PC-9 (cell line): ENCODE measurements at regions not wholly inside any gene's neighbourhood (a gene's known extent, or its start where the extent isn't known, plus 50 kb on each side); places are given as distances from the start of the nearest gene placed in this dataset.

Source experiments
- BruUV-seq: library from RNA; stranded (reverse); fragments of 400-500 nt; replicated peaks from 2 replicates; lab custom pipeline; 2021; lab: Mats Ljungman, UMichigan
- CTCF ChIA-PET: fragments of 300-600 bp; sonication (Branson Sonifier 250); formaldehyde crosslinking; loops from one replicate; lab custom pipeline; 2022; ENCODE audit warnings: antibody characterized with exemption; lab: Charles Lee
- POLR2A ChIA-PET: fragments of 300-600 bp; sonication (Branson Sonifier 250); formaldehyde crosslinking; loops from one replicate; lab custom pipeline; 2022; ENCODE audit warnings: antibody characterized with exemption; ENCODE audit not compliant: unreplicated experiment; lab: Charles Lee
- DNase-seq, 2 experiments: peaks; one replicate each; pipeline versions ENCODE4 v3.0.0 to v3.0.0-alpha.2; 2015 to 2022; ENCODE audit warnings: mixed read lengths in 1 of 2
- H2AFZ ChIP-seq: fragments of 200-600 bp; sonication (generic); 2 replicates; pipeline ENCODE4 v1.8.1; 2017; ENCODE audit warnings: antibody characterized with exemption
- H3F3A ChIP-seq: fragments of 200-600 bp; sonication (generic); 2 replicates; pipeline ENCODE4 v1.8.1; 2017; ENCODE audit warnings: antibody characterized with exemption, mild to moderate bottlenecking, low read depth; ENCODE audit not compliant: insufficient read depth
- H3K27ac ChIP-seq: fragments of 200-600 bp; sonication (generic); 2 replicates; pipeline ENCODE4 v1.6.1; 2016; ENCODE audit warnings: mixed run types
- H3K27me3 ChIP-seq: fragments of 200-600 bp; sonication (generic); 2 replicates; pipeline ENCODE4 v1.6.1; 2016; ENCODE audit warnings: low read depth, mixed run types; ENCODE audit not compliant: insufficient read depth
- H3K36me3 ChIP-seq: fragments of 200-600 bp; sonication (generic); 2 replicates; pipeline ENCODE4 v1.6.1; 2016; ENCODE audit warnings: low read depth, mixed run types
- H3K4me1 ChIP-seq: fragments of 200-600 bp; sonication (generic); replicated peaks from 2 replicates; pipeline ENCODE4 v1.6.1; 2016; ENCODE audit warnings: mixed run types; ENCODE audit not compliant: insufficient read depth
- H3K4me2 ChIP-seq: fragments of 200-600 bp; sonication (generic); 2 replicates; pipeline ENCODE4 v1.6.1; 2017; ENCODE audit warnings: mixed run types
- H3K4me3 ChIP-seq: fragments of 200-600 bp; sonication (generic); 2 replicates; pipeline ENCODE4 v1.6.1; 2016; ENCODE audit warnings: mixed run types
- H3K79me2 ChIP-seq: fragments of 200-600 bp; sonication (generic); 2 replicates; pipeline ENCODE4 v1.6.1; 2017; ENCODE audit warnings: low read depth, mixed run types
- H3K9me2 ChIP-seq: fragments of 200-600 bp; sonication (generic); 2 replicates; pipeline ENCODE4 v1.8.1; 2017; ENCODE audit warnings: mild to moderate bottlenecking; ENCODE audit not compliant: insufficient read depth
- H3K9me3 ChIP-seq: fragments of 200-600 bp; sonication (generic); 2 replicates; pipeline ENCODE4 v1.8.1; 2016; ENCODE audit warnings: low read depth; ENCODE audit not compliant: insufficient read depth
- H4K20me1 ChIP-seq: fragments of 200-600 bp; sonication (generic); 2 replicates; pipeline ENCODE4 v1.8.1; 2017; ENCODE audit not compliant: insufficient read depth
- CTCF ChIP-seq: fragments of 200-600 bp; sonication (generic); conservative IDR thresholded peaks from 2 replicates; pipeline ENCODE4 v1.6.1; 2017; ENCODE audit warnings: mixed run types, antibody characterized with exemption, mild to moderate bottlenecking, moderate library complexity
- EZH2 ChIP-seq: fragments of 200-600 bp; sonication (generic); IDR thresholded peaks from 2 replicates; pipeline ENCODE4 v1.8.0; 2017; ENCODE audit warnings: antibody characterized with exemption, low read depth
- intact Hi-C: fragments of 100-400 bp; cut with micrococcal nuclease; formaldehyde crosslinking; loops from one replicate; pipeline ENCODE4 v1.10.0; 2022; ENCODE audit not compliant: unreplicated experiment

GRCh38 chr6:103273048-103273447 lies 1586.7 kb downstream of the HACE1 start:
- Histone ChIP-seq H3F3A (no peaks in the 10 kb centered on the region), H3K4me2 (no peak overlapping the region), H2AFZ (no peak overlapping the region), H3K27me3 (no peaks in the 10 kb centered on the region), H3K9me3 (0 out of 2 replicates have a peak, but pooled peaks cover 4% of the 10 kb centered on the region), H3K9me2 (no peaks in the 10 kb centered on the region; the same call in 1 of the 2 replicates), H3K27ac (no peak overlapping the region), H3K4me1 (no peaks in the 10 kb centered on the region), H3K4me3 (no peak overlapping the region), H4K20me1 (no peaks in the 10 kb centered on the region; the same call in 1 of the 2 replicates), H3K79me2 (no peaks in the 10 kb centered on the region), H3K36me3 (no peaks in the 10 kb centered on the region)
- TF ChIP-seq EZH2 = no peak
- TF ChIP-seq CTCF = peak; percentile 52
- BruUV-seq = no TSS peak
- no peak for DNase-seq
- intact Hi-C loops = no loop called here
- CTCF ChIA-PET = no interaction called here
- POLR2A ChIA-PET = no interaction called here

- Histone ChIP-seq H3K4me1 (no peaks in the 10 kb centered on the region), H3F3A (no peaks in the 10 kb centered on the region), H3K4me2 (no peak overlapping the region), H3K9me3 (no peaks in the 10 kb centered on the region), H3K9me2 (no peaks in the 10 kb centered on the region), H3K36me3 (no peaks in the 10 kb centered on the region), H3K27me3 (no peaks in the 10 kb centered on the region), H3K4me3 (no peak overlapping the region), H3K79me2 (no peaks in the 10 kb centered on the region), H3K27ac (no peak overlapping the region), H4K20me1 (no peaks in the 10 kb centered on the region; the same call in 1 of the 2 replicates), H2AFZ (no peak overlapping the region)
- ChIA-PET CTCF (no interaction called here), POLR2A (no interaction called here)
- BruUV-seq = no TSS peak
- intact Hi-C loops = no loop called here
- DNase-seq = no peak
- no peak for TF ChIP-seq CTCF
- no peak for TF ChIP-seq EZH2
Measured at GRCh38 chr6:103269581-103269980, 1590.1 kb downstream of the HACE1 start.

DNA sequence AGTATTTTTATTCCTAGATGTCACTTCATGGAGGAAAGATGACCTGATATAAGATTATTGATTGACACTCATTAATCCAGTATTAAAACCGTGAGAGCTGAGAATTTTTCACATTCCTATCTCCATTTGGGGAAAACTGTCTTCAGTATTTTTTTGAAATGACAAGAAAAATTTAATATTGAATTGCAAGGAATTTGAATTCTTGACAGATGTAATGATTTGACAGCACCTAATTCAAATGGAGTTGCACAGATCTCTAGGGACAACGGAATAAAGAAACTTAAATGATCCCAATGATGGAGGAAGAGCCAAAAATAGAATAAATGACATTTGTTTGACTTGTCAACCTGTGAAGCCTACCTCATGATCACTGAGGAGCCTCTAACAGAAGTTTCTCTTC lies 1591.4 kb downstream of the HACE1 start:
- no peak overlapping the region for H2AFZ ChIP-seq
- H3K27ac ChIP-seq = no peak overlapping the region
- TF ChIP-seq EZH2 (no peak), CTCF (no peak)
- no peaks in the 10 kb centered on the region for H3K9me2 ChIP-seq
- no peak overlapping the region for H3K4me2 ChIP-seq
- H3K36me3 ChIP-seq = no peaks in the 10 kb centered on the region
- H3K4me1 ChIP-seq = no peaks in the 10 kb centered on the region
- no peaks in the 10 kb centered on the region for H3F3A ChIP-seq
- H3K79me2 ChIP-seq = no peaks in the 10 kb centered on the region
- DNase-seq = no peak
- H3K9me3 ChIP-seq = no peaks in the 10 kb centered on the region
- no peaks in the 10 kb centered on the region; the same call in 1 of the 2 replicates for H4K20me1 ChIP-seq
- intact Hi-C loops = no loop called here
- ChIA-PET CTCF (no interaction called here), POLR2A (no interaction called here)
- H3K27me3 ChIP-seq = no peaks in the 10 kb centered on the region
- no peak overlapping the region for H3K4me3 ChIP-seq
- BruUV-seq = no TSS peak
